GM19324 (cell line): ENCODE measurements at regions not wholly inside any gene's neighbourhood (a gene's known extent, or its start where the extent isn't known, plus 50 kb on each side); places are given as distances from the start of the nearest gene placed in this dataset.
"Not testable (repeated sequence)": the region's sequence is repeated elsewhere in the genome, so short reads cannot be mapped to it uniquely, and the experiment has no call there.

Experiments used
- ATAC-seq: cut with Tn5 transposase; IDR thresholded peaks from one replicate; pipeline ENCODE4 v1.9.1; 2021; ENCODE audit warnings: mild to moderate bottlenecking, moderate library complexity; ENCODE audit not compliant: unreplicated experiment, low FRiP score

DNA sequence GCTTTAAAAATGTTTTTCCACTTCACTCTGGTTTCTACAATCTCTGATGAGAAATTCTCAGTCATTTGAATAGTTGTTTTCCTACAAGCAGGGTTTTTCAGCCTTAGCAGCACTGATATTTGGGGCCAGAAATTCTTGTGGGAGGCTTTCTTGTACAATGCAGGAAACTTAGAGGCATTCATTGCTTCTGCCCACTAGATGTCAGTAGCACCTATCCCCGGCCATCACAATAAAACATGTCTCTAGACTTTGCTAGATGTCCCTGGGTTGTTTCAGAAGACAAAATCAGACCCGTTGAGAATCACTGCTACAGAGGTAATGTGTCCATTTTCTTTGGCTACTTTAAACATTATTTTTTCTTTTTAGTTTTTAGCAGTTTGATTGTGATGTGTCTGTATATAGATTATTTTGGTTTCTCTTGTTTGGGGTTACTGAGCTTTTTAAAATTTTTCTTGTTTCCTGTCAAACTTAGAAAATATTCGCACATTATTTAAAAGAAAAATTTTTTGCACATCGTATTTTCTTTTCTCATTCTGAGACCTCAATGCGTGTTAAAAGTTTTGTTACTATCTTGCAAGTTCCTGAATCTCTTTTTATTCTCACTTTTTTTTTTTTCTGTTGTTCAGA, 60.8 kb upstream of the CCDC179 start:
- ATAC-seq = peak; percentile 78

DNA sequence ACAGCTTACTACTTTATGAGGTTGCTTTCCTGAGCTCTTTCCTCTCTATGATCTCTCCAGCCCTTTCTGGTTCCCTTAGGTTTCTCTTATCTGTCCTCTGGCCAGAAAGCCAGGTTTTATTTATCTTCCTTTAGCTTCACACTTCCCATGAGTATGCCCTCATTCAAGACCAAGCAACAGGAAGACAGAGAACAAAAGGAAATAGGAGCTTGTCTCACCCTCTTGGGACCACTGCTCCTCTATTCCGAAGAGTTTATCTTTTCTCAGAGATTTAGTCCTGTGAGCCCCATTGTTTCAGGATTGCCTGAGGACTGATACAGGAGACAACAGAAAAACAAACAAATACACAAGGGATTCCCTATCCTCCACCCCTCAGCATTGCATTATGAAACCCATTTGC, 62.4 kb upstream of the CCDC179 start:
- no peak for ATAC-seq

DNA sequence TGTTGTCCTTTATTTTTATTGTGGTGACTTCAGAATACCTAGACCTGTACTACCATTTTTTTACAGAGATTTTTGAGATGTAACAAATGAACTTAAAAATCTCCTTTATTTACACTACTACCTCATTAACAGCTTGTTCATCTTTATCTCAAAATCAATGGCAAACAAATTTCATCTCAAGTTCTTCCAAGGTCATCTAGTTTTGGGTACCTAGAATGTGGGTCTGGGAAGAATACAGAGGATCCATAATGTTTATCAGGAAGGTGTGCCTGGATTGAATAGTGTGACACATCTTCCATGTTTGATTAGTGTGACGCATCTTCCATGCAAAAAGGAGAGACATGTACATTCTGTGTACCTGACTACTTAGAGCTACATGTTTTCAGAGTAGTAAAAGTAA, 63.3 kb upstream of the CCDC179 start:
- no peak for ATAC-seq

DNA sequence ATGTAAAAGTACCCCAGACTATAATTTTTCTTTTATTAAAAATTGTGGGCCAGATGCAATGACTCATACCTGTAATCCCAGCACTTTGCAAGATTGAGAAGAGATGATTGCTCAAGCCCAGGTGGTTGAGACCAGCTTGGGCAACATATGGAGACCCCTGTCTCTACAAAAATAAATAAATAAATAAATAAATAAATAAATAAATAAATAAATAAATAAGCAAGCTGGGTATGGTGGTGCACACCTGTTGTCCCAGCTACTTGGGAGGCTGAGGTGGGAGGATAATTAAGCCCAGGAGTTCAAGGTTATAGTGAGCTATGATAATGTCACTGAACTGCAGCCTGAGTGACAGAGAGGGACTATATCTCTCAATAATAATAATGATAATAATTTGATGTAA, 66.1 kb upstream of the CCDC179 start:
- no peak for ATAC-seq

DNA sequence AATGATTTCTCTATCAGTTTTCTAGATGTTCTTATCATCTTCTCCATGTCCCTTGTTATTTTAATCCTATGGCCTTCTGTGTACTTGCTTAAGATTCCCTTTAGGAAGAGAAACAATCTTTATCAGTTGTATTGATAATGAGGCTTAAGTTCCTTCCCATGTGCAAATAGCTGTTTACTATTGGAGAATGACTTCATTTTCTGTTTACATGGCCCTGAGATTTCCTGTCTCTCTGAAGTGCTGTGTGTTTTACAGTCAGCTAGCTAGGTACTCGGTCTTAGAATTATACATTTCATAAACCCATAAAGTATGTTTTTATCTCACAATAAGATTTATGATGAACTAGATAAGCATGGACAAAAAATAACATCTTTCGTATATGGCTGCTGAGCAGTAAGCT, 67.5 kb upstream of the CCDC179 start:
- ATAC-seq = no peak

DNA sequence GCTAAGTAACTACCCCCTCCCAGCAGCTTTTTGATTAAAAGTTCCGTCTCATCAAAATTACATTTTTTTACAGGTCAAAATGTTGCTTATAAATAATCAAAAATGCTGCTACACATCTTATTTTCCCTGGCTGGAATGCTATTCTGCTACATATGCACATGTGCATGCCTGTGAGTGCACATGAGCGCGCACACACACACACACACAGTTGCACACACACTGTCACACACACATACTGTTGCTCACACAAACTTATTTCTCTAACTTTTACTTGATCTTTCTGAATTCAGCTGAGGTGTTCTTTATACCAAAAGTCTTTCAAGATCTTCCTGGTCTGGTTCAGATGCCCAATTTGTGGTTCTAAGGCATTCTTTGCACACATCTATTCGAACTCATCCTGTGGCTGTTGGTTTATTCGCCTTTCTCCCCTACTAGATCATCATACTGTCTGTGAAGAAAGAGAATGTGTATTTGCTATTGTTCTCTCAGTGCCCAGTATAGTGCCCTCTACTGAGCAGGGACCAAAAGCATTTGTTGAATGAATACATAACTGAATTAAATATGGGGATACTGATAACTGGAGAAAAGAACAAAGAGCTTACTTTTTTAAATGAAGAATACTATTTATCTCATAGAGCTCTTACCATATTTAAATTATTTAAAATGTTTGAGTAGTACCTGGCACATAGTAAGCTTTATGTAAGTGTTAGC, 68.1 kb upstream of the CCDC179 start:
- no peak for ATAC-seq

DNA sequence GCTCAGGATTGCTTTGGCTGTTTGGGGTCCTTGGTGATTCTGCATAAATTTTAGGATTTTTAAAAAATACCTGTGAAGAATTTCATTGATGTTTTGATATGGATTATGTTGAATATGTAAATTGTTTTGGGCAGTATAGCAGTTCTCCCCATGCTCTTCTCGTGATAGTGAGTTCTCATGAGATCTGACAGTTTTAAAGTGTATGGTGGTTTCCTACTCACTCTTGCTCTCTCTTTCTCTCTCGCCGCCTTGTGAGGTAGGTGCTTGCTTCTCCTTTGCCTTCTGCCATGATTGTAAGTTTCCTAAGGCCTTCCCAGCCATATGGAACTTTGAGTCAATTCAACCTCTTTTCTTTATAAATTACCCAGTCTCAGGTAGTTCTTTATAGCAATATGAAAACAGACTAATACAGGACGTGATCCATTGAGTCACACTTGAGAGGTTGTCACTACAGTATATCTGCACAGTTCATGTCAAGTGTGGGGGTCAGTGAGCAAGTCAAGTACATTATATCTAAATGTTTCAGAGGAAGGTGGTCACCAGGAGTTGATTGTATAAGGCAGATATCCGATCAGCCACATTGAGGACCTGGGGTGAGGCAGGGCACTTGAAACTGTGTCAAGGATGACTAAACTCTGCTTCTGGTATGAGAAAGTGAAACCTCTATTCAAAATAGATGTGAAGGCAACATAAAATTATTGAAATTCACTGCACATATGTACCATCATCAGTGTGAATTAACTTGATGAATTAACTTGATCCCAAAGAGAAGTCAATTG, 70.7 kb upstream of the CCDC179 start:
- ATAC-seq = peak; percentile 97

DNA sequence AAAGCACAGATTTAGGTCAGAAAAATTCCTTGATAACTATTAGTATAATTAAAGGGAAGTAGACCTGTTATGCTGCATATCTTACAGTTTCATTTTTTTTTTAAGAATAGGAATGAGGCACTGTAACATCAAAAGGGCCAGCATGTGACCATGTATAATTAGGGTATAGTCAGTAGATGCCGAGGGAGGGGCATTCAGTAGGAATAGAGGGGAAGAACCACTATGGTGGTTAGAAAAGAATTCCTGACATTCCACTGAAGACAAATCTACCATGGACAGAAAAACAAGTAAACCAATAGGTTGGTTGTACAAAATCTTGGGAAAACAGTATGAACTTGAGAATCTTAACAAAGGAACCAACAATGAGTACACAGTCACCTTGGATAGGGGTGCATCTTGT, 78.4 kb upstream of the CCDC179 start:
- ATAC-seq = no peak

DNA sequence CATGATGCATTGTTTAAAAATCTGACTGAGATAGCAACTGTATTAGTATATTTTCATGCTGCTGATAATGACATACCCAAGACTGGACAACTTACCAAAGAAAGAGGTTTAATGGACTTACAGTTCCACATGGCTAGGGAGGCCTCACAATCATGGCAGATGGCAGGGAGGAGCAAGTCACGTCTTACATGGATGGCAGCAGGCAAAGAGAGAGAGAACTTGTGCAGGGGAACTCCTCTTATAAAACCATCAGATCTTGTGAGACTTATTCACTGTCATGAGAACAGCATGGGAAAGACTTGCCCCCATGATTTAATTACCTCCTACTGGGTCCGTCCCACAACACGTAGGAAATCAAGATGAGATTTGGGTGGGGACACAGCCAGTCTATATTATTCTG, 81.3 kb upstream of the CCDC179 start:
- ATAC-seq = not testable (repeated sequence)

DNA sequence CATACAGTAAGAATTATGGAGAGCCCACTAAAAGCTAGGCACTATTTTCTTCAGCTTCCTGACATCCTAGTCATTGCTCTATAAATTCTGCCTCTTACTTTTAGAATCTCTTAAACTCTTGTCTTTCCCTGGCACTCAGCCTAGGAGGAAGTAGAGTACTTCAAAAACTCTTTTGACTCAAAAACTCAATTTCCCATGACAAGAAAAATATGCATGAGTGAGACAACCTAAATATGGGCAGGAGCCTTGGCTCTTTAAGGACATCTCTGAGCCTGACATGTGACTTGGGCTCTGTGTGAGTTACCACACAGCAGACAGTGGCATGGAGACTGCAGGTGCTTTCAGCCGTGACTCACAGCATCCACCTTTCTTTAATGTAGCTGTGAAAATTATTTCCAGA, 97.5 kb upstream of the CCDC179 start:
- no peak for ATAC-seq

DNA sequence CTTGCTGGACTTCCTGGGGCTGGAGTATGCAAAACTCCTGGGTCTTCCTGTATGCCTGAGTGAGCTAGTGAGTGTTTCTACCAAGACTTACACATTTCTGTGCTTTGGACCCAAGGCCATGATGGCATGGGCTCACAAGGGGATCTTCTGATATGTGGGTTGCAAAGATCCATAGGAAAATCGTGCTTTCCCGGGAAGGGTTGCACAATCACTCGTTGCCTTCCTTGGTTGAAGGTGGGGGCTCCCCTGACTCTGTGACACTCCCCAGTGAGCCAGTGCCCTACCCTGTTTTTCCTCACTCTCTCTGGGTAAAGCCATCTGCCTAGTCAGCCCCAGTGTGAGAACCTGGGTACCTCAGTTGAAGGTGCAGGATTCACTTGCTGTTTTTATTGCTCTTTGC, 114.0 kb upstream of the CCDC179 start:
- no peak for ATAC-seq

DNA sequence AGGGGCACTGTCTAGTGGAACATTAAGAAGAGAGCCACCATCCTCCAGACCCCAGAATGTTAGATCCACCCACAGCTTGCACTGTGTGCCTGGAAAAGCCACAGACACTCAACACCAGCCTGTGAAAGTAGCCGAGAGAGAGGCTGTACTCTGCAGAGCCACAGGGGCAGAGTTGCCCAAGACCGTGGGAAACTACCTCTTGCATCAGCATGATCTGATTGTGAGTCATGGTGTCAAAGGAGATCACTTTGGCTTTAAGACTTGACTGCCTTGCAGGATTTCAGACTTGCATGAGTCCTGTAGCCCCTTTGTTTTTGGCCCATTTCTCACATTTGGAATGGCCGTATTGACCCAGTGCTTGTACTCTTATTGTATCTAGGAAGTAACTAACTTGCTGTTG, 115.9 kb upstream of the CCDC179 start:
- ATAC-seq = no peak

DNA sequence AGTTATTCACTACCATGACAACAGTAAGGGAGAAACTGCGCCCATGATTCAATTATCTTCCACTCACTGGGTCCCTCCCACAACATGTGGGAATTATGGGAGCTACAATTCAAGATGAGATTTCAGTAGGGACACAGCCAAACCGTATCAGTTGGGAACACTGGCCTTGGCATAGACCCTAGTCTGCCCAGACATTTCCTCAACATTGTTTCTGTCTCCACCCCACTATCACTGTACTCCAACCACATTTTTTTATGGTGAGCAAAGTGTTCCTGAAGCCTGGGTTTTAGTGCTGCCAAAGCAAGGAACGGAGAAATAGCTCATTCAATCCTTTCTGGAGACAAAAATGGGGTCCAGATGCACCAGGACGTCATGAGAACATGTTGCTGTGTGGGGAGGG, 122.6 kb upstream of the CCDC179 start:
- ATAC-seq = no peak

DNA sequence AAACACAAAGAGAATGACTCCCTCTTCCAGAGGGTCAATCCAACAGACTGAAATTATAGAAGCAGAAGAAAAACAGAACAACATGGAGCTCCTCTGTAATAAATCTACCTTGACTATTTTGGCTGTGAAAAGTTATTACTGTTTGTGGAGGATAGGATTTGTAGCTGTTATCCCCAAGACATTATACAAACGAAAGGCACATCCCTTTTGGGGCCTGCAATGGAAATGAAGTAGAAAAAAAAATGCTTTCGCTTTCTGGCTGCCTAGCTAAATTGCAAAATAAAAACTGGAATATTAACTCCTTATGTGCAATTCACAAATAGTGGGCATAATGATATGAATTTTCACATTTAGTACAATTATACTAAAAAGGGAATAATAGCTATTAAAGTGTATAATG, 123.8 kb upstream of the CCDC179 start:
- no peak for ATAC-seq

DNA sequence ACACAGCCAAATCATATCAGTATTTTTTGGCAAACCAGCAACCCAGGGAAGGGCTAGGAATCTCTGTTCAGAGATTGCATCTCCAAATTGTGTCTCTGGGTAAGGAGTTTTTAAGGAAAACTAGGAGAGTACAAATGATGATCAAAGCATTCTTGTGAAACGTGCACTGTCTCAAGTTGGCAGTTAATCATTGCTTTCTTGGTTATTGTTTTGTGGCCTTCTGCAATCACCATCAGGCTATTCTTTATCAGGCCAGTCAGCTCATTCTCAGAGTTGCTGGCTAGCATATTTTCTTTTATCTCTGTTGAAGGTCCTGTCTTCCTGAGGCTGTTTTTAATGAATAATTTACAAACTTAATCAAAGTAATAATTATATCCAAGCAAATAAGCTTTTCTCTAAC, 129.1 kb upstream of the CCDC179 start:
- no peak for ATAC-seq

DNA sequence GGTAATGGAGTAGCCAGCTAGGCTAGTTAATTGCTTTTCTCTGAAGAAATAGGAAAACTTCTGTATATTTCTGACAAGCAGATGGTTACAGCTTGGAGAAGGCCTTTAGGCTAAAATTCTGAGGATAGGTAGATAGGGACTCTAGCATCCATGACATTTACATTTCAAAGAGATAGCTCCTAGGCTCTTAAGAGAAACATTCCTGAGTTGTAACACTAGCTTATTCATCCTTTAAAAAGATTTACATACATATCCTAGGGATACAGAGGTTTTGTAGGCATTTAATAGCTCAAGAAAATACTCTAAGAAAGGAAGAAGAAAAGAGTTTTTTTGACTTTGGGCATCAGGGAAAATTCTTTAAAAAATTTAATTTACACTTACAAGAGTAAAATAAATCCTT, 130.9 kb upstream of the CCDC179 start:
- no peak for ATAC-seq

DNA sequence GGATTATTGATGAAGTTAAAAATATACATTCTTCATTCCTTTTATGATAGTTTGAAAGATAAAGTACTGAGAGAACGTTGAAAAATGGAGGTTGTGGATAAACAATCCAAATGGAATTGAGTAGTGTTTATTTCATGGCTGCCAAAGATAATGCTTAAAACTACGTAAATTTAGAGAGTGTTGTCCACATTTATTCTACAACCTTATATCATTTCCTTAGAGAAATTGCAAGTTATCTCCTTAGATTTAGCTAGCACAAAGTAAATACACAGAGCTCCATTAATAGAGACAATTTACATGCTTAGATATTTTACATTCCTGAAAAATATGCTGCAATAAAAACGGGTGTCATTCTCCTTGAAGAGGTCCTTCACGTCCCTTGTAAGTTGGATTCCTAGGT, 146.5 kb upstream of the CCDC179 start:
- no peak for ATAC-seq

DNA sequence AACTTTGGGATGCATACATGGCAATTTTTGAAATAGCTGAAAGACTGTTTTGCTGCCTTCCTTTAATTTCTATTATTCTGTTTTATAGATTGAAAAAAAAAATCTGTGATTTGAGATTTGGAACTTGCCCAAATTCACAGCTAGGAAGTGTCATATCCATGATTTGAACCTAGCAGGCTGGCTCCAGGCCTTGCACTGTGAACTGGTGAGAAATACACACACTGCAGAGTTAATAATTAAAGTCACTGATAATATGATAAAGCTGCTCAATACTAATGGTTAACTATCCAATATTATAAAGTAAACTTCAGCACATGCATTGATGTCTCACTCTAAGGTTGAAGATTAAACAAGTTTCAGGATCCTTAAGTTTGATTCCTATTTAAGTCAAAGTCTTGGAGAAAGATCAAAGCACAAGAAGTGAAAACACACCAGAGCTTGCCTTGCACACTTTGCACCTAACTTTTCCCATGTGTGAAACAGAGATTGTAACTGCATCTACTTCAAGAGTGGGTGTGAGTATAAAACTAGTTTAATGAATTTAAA, 150.6 kb upstream of the CCDC179 start:
- ATAC-seq = no peak

DNA sequence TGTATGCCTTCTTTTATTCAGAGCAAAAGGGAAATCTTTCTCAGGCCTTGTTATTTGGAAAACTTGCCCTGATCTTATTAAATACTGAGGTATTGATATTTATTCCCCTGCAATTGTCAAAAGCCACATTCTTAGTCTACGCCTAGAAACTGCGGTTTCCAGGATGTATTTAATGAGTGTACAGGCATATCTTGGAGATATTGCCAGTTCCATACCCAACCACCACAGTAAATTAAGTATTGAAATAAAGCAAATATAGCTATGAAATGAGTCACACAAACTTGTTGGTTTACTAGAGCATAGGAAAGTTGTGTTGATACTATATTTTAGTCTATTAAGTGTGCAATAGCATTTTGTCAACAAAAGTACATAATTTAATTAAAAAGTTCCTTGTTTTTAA, 152.7 kb upstream of the CCDC179 start:
- ATAC-seq = no peak

DNA sequence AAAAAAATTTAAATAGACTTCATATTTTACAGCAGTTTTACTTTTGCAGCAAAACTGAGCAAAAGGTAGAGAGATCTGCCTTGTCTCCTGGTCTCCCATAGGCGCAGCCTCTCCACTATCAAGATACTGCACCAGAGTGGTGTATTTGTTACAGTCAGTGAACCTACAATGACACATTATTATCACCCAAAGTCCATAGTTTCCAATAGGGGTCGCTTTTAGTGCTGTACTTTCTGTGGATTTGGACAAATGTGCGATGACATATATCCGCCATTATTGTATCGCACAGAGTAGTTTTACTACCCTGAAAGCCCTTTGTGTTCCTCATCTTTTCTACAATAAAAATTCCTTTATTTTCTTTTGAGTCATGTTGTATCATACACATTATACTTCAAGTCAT, 153.2 kb upstream of the CCDC179 start:
- ATAC-seq = no peak

DNA sequence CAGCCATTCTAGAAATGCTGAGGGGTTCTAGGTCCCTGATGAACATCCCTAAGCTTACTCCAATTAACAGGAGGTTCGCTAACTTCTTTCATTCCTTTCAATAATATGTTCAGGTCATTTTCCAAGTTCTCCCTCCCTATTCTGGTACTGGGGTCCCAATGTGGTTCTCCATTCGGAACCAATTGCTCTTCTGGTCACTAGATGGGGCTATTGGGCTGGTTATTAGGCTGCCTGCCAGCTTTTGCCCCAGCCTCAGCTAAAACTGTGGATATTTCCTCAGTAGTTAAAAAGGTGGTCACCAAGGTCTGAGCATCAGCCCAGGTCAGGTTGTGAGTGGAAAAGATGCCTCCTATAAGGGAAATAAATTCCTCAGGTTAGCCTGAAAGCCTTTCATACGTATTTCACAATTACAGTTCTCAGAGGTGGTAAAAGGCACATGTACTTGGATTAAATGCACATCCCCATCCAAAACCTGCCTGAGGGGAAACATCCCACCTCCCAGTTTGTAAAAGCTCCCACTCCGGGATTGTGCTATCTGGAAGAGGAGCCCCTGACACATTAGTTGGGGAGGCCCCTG, 161.1 kb upstream of the CCDC179 start:
- ATAC-seq = peak; percentile 67
